ENCODE measurements at regions not wholly inside any gene's neighbourhood (a gene's known extent, or its start where the extent isn't known, plus 50 kb on each side); places are given as distances from the start of the nearest gene placed in this dataset.

- no peak for DNase-seq
Measured at GRCh38 chr12:124393414-124393790, 98.5 kb downstream of the RFLNA start.

GRCh38 chr12:124392667-124393413 lies 97.9 kb downstream of the RFLNA start:
- DNase-seq: no peak

- DNase-seq: no peak
Measured at GRCh38 chr12:124392271-124392666, 97.4 kb downstream of the RFLNA start.

GRCh38 chr12:124391340-124392261 lies 96.7 kb downstream of the RFLNA start:
- DNase-seq: peak; percentile 68

- DNase-seq: no peak
Measured at GRCh38 chr12:124390442-124391097, 95.7 kb downstream of the RFLNA start.

GRCh38 chr12:124389725-124390441 lies 95.0 kb downstream of the RFLNA start:
- no peak for DNase-seq

- peak; percentile 79 for DNase-seq
Measured at GRCh38 chr12:124389138-124389724, 94.3 kb downstream of the RFLNA start.

GRCh38 chr12:124388679-124389137 lies 93.8 kb downstream of the RFLNA start:
- peak; percentile 66 for DNase-seq

- DNase-seq: no peak
Measured at GRCh38 chr12:124388038-124388671, 93.3 kb downstream of the RFLNA start.

GRCh38 chr12:124387528-124387911 lies 92.6 kb downstream of the RFLNA start:
- DNase-seq: no peak

- no peak for DNase-seq
Measured at GRCh38 chr12:124386661-124387527, 92.0 kb downstream of the RFLNA start.

GRCh38 chr12:124386059-124386458 lies 91.2 kb downstream of the RFLNA start:
- DNase-seq: no peak

- DNase-seq: no peak
Measured at GRCh38 chr12:124385219-124385969, 90.5 kb downstream of the RFLNA start.

- DNase-seq: no peak
Measured at GRCh38 chr12:124384299-124384894, 89.5 kb downstream of the RFLNA start.

GRCh38 chr12:124383028-124383427 lies 88.1 kb downstream of the RFLNA start:
- no peak for DNase-seq

GRCh38 chr12:124381456-124382296 lies 86.8 kb downstream of the RFLNA start:
- no peak for DNase-seq

GRCh38 chr12:124380796-124381455 lies 86.0 kb downstream of the RFLNA start:
- no peak for DNase-seq

Measured in activated CD8-positive, alpha-beta memory T cell treated with anti-CD3 and anti-CD28 coated beads, Interleukin-2, amount 50 U/mL, for 48 hours (primary cell).